PC-3 (cell line): ENCODE measurements at regions not wholly inside any gene's neighbourhood (a gene's known extent, or its start where the extent isn't known, plus 50 kb on each side); places are given as distances from the start of the nearest gene placed in this dataset.

Experiments
- ATAC-seq: fragments of 200-7000 bp; cut with Tn5 transposase; 2 replicates; pipeline ENCODE4 v1.9.1; 2020; ENCODE audit warnings: mild to moderate bottlenecking, moderate library complexity
- BruUV-seq: library from RNA; stranded (reverse); fragments of 400-500 nt; replicated peaks from 2 replicates; lab custom pipeline; 2021; lab: Mats Ljungman, UMichigan
- CTCF ChIA-PET: fragments of 300-600 bp; sonication (Branson Sonifier 250); formaldehyde crosslinking; loops from one replicate; lab custom pipeline; 2022; ENCODE audit warnings: antibody characterized with exemption; lab: Charles Lee
- POLR2A ChIA-PET: fragments of 300-600 bp; sonication (Branson Sonifier 250); formaldehyde crosslinking; loops from one replicate; lab custom pipeline; 2022; ENCODE audit warnings: antibody characterized with exemption; ENCODE audit not compliant: unreplicated experiment; lab: Charles Lee
- DNase-seq: peaks from one replicate; pipeline ENCODE4 v3.0.0-alpha.2; 2015
- H2AFZ ChIP-seq: fragments of 300-600 bp; sonication (generic); 2 replicates; pipeline ENCODE4 v1.6.0; 2016; ENCODE audit warnings: antibody characterized with exemption, low read length
- H3F3A ChIP-seq: fragments of 300-600 bp; sonication (generic); one replicate; pipeline ENCODE4 v1.6.0; 2017; ENCODE audit warnings: antibody characterized with exemption, low read length, control low read depth, mild to moderate bottlenecking; ENCODE audit not compliant: unreplicated experiment
- H3K27ac ChIP-seq: fragments of 300-600 bp; sonication (generic); 2 replicates; pipeline ENCODE4 v1.5.1; 2016; ENCODE audit warnings: mild to moderate bottlenecking, low read length
- H3K27me3 ChIP-seq: fragments of 300-600 bp; sonication (generic); 2 replicates; pipeline ENCODE4 v1.6.1; 2016; ENCODE audit warnings: low read length, mixed read lengths
- H3K36me3 ChIP-seq: fragments of 300-600 bp; sonication (generic); 2 replicates; pipeline ENCODE4 v1.6.1; 2016; ENCODE audit warnings: low read depth, mixed run types, low read length, mixed read lengths
- H3K4me1 ChIP-seq: fragments of 300-600 bp; sonication (generic); 2 replicates; pipeline ENCODE4 v1.5.1; 2016; ENCODE audit warnings: low read length; ENCODE audit not compliant: insufficient read depth
- H3K4me2 ChIP-seq: fragments of 300-600 bp; sonication (generic); 2 replicates; pipeline ENCODE4 v1.6.0; 2016; ENCODE audit warnings: low read length
- H3K4me3 ChIP-seq: fragments of 300-600 bp; sonication (generic); 2 replicates; pipeline ENCODE4 v1.5.1; 2016; ENCODE audit warnings: mild to moderate bottlenecking, low read length, mixed read lengths
- H3K79me2 ChIP-seq: fragments of 300-600 bp; sonication (generic); 2 replicates; pipeline ENCODE4 v1.6.1; 2017; ENCODE audit warnings: low read length, mixed read lengths
- H3K9ac ChIP-seq: fragments of 300-600 bp; sonication (generic); 2 replicates; pipeline ENCODE4 v1.6.0; 2016; ENCODE audit warnings: mild to moderate bottlenecking, low read length
- H3K9me2 ChIP-seq: fragments of 300-600 bp; sonication (generic); replicated peaks from 2 replicates; pipeline ENCODE4 v1.6.1; 2016; ENCODE audit warnings: mixed run types, low read length, mixed read lengths
- H3K9me3 ChIP-seq: fragments of 300-600 bp; sonication (generic); 2 replicates; pipeline ENCODE4 v1.6.1; 2016; ENCODE audit warnings: low read length, mixed read lengths
- H4K20me1 ChIP-seq: fragments of 300-600 bp; sonication (generic); 2 replicates; pipeline ENCODE4 v1.6.1; 2016; ENCODE audit warnings: low read length, mixed read lengths
- CTCF ChIP-seq: fragments of 300-600 bp; sonication (generic); conservative IDR thresholded peaks from 2 replicates; pipeline ENCODE4 v1.5.1; 2017; ENCODE audit warnings: antibody characterized with exemption, low read depth, mild to moderate bottlenecking, low read length
- EZH2 ChIP-seq: fragments of 300-600 bp; sonication (generic); IDR thresholded peaks from one replicate; pipeline ENCODE4 v1.6.1; 2017; ENCODE audit warnings: antibody characterized with exemption, mild to moderate bottlenecking, low read length; ENCODE audit not compliant: unreplicated experiment
- EZH2phosphoT487 ChIP-seq: fragments of 300-600 bp; sonication (generic); IDR thresholded peaks from 2 replicates; pipeline ENCODE4 v1.6.1; 2018; ENCODE audit warnings: mild to moderate bottlenecking, antibody characterized with exemption, low read length, borderline replicate concordance
- intact Hi-C: fragments of 100-400 bp; cut with micrococcal nuclease; formaldehyde crosslinking; loops from 2 replicates; pipeline ENCODE4 v1.9.0; 2023

- H3K9ac ChIP-seq: no peak overlapping the region
- intact Hi-C loops: no loop called here
Measured at GRCh38 chr6:744666-745353, 51.9 kb upstream of the EXOC2 start.

DNA sequence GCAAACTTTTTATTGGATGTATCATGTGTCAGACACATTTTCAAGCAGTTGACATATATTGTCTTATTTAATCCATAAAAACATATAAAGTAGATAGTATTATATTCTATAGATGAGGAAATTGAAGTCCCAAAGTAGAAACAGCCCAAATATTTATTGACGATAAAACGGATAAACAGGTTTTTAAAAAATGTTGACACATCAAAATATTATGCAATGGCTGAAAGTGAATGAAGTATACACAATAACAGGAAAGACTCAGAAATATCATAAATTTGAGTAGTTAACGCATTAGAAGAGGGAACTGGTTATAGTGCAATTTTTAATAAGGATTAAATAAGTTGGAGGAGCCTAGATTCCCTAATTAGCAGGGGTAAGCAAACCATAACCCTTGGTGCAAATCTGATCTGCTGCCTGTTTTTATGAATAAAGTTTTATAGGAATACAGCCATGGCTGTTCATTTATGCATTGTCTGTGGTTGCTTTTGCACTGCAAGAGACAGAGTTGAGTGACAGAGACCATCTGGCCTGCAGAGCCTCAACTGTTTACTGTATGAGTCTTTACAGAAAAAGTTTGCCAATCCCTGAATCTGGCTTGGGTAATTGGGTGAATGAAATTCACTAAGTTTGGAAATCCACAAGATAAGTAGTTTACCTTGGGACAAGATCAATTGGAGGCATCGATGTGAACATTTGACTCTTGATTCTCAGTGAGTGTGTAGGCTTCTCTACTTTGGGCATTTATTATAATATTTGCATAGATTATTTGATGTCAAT, 50.6 kb upstream of the EXOC2 start:
- Histone ChIP-seq H3K27me3 (peaks cover 49% of the 10 kb centered on the region), H2AFZ (no peak overlapping the region), H3F3A (no peaks in the 10 kb centered on the region), H3K4me2 (no peak overlapping the region), H4K20me1 (no peaks in the 10 kb centered on the region), H3K36me3 (no peaks in the 10 kb centered on the region), H3K4me1 (no peaks in the 10 kb centered on the region), H3K9ac (no peak overlapping the region), H3K79me2 (no peaks in the 10 kb centered on the region), H3K27ac (no peak overlapping the region), H3K4me3 (no peak overlapping the region), H3K9me2 (no peaks in the 10 kb centered on the region), H3K9me3 (no peaks in the 10 kb centered on the region)
- ATAC-seq: no peak
- POLR2A ChIA-PET: no interaction called here
- intact Hi-C loops: no loop called here
- DNase-seq: no peak
- BruUV-seq: no TSS peak
- CTCF ChIA-PET: no interaction called here
- no peak for TF ChIP-seq EZH2
- TF ChIP-seq EZH2phosphoT487: no peak
- TF ChIP-seq CTCF: no peak

More at GRCh38 chr6:744666-745353, 51.9 kb upstream of the EXOC2 start:
- ATAC-seq: no peak
- Histone ChIP-seq H3K9me2 (no peaks in the 10 kb centered on the region), H3K9me3 (no peaks in the 10 kb centered on the region), H3K4me3 (no peak overlapping the region), H3K79me2 (no peaks in the 10 kb centered on the region), H3F3A (no peaks in the 10 kb centered on the region), H3K4me1 (no peaks in the 10 kb centered on the region), H3K36me3 (no peaks in the 10 kb centered on the region), H3K27ac (no peak overlapping the region), H2AFZ (no peak overlapping the region), H3K4me2 (no peak overlapping the region), H3K27me3 (peaks cover 56% of the 10 kb centered on the region), H4K20me1 (no peaks in the 10 kb centered on the region)
- TF ChIP-seq CTCF (no peak), EZH2phosphoT487 (no peak), EZH2 (no peak)
- ChIA-PET CTCF (no interaction called here), POLR2A (no interaction called here)
- no TSS peak for BruUV-seq
- DNase-seq: no peak
